CD14-positive monocyte (primary cell): ENCODE measurements at regions not wholly inside any gene's neighbourhood (a gene's known extent, or its start where the extent isn't known, plus 50 kb on each side); places are given as distances from the start of the nearest gene placed in this dataset.

Source experiments
- DNase-seq, 3 donors: peaks; one replicate each; pipeline ENCODE4 v3.0.0-alpha.2; 2011 to 2022
- H2AFZ ChIP-seq: 2 replicates; pipeline ENCODE4 v1.6.0; 2012; ENCODE audit warnings: mild to moderate bottlenecking, low read depth, low read length, inconsistent platforms; ENCODE audit not compliant: insufficient read depth, poor library complexity, severe bottlenecking
- H3K27ac ChIP-seq, 2 donors: 1 replicate in 1 of 2; 2 replicates in 1 of 2; pipeline ENCODE4 v1.5.1; 2012 to 2013; ENCODE audit warnings: low read length in 2 of 2, control low read depth in 1 of 2, inconsistent platforms in 1 of 2, low read depth in 1 of 2, mild to moderate bottlenecking in 1 of 2
- H3K27me3 ChIP-seq, 2 donors: one replicate each; pipeline versions ENCODE4 v1.6.0 to v1.6.1; 2011 to 2013; ENCODE audit warnings: low read length in 2 of 2; ENCODE audit not compliant: control insufficient read depth in 2 of 2, insufficient read depth in 2 of 2
- H3K36me3 ChIP-seq, 2 donors: replicated peaks in 1 of 2; 1 replicate in 1 of 2; 2 replicates in 1 of 2; pipeline versions ENCODE4 v1.5.1 to v1.6.1; 2012 to 2013; ENCODE audit warnings: low read length in 2 of 2, control low read depth in 1 of 2, inconsistent platforms in 1 of 2, mild to moderate bottlenecking in 1 of 2; ENCODE audit not compliant: insufficient read depth in 2 of 2, control insufficient read depth in 1 of 2
- H3K4me1 ChIP-seq, 2 donors: 1 replicate in 1 of 2; 2 replicates in 1 of 2; pipeline versions ENCODE4 v1.5.1 to v1.6.1; 2012 to 2013; ENCODE audit warnings: low read length in 2 of 2, control low read depth in 1 of 2, inconsistent platforms in 1 of 2, mild to moderate bottlenecking in 1 of 2, moderate library complexity in 1 of 2; ENCODE audit not compliant: insufficient read depth in 2 of 2, control insufficient read depth in 1 of 2
- H3K4me2 ChIP-seq: replicated peaks from 2 replicates; pipeline ENCODE3; 2012; ENCODE audit warnings: low read length, moderate library complexity, mild to moderate bottlenecking; ENCODE audit not compliant: poor library complexity, severe bottlenecking; ENCODE audit errors: extremely low read depth
- H3K4me3 ChIP-seq, 3 experiments: fragments of 200-600 bp in 1 of 3; sonication (generic) in 1 of 3; replicated peaks in 1 of 3; 1 replicate in 2 of 3; 2 replicates in 1 of 3; pipeline ENCODE4 v1.5.1; 2011 to 2013; ENCODE audit warnings: low read length in 3 of 3, mild to moderate bottlenecking in 3 of 3, control low read depth in 2 of 3, low read depth in 2 of 3, inconsistent platforms in 1 of 3, moderate library complexity in 1 of 3
- H3K79me2 ChIP-seq: 2 replicates; pipeline ENCODE4 v1.6.0; 2012; ENCODE audit warnings: mild to moderate bottlenecking, control low read depth, inconsistent platforms, low read length, moderate library complexity; ENCODE audit not compliant: insufficient read depth
- H3K9ac ChIP-seq: 2 replicates; pipeline ENCODE4 v1.6.0; 2017; ENCODE audit warnings: low read length, mild to moderate bottlenecking; ENCODE audit not compliant: insufficient read depth, poor library complexity, severe bottlenecking
- H3K9me3 ChIP-seq, 2 donors: replicated peaks in 1 of 2; 1 replicate in 1 of 2; 2 replicates in 1 of 2; pipeline versions ENCODE4 v1.5.1 to v1.6.1; 2012 to 2013; ENCODE audit warnings: low read length in 2 of 2, control low read depth in 1 of 2; ENCODE audit not compliant: control insufficient read depth in 1 of 2, insufficient read depth in 1 of 2
- H4K20me1 ChIP-seq: 2 replicates; pipeline ENCODE4 v1.6.0; 2012; ENCODE audit warnings: mild to moderate bottlenecking, low read length, control low read depth, moderate library complexity; ENCODE audit not compliant: insufficient read depth
- H3K27ac Mint-ChIP-seq, 7 donors: one replicate each; pipeline ENCODE4 v1.8.0; 2020; ENCODE audit warnings: mild to moderate bottlenecking in 7 of 7, mixed read lengths in 7 of 7, moderate library complexity in 6 of 7, inconsistent platforms in 2 of 7
- H3K27me3 Mint-ChIP-seq, 3 donors: one replicate each; pipeline ENCODE4 v1.8.0; 2021 to 2022; ENCODE audit warnings: low read depth in 3 of 3, mild to moderate bottlenecking in 3 of 3, mixed read lengths in 3 of 3, moderate library complexity in 3 of 3, inconsistent platforms in 1 of 3
- H3K36me3 Mint-ChIP-seq, 2 donors: one replicate each; pipeline ENCODE4 v1.8.0; 2020; ENCODE audit warnings: mixed read lengths in 2 of 2, inconsistent platforms in 1 of 2, mild to moderate bottlenecking in 1 of 2
- H3K4me1 Mint-ChIP-seq: one replicate; pipeline ENCODE4 v1.8.0; 2020; ENCODE audit warnings: mild to moderate bottlenecking, mixed read lengths
- H3K4me3 Mint-ChIP-seq, 2 donors: one replicate each; pipeline ENCODE4 v1.8.0; 2020; ENCODE audit warnings: mild to moderate bottlenecking in 2 of 2, mixed read lengths in 2 of 2, moderate library complexity in 1 of 2
- H3K9me3 Mint-ChIP-seq, 7 donors: one replicate each; pipeline ENCODE4 v1.8.0; 2020 to 2022; ENCODE audit warnings: mixed read lengths in 7 of 7, mild to moderate bottlenecking in 6 of 7, moderate library complexity in 6 of 7, inconsistent platforms in 2 of 7
- CTCF ChIP-seq: fragments of 200-600 bp; IDR thresholded peaks from one replicate; pipeline ENCODE4 v1.8.0; 2022; ENCODE audit warnings: antibody characterized with exemption, mild to moderate bottlenecking
- WGBS: methylation state at CpG from one replicate; pipeline ENCODE4 v1.1.5; 2013; ENCODE audit warnings: missing lambda C conversion rate; ENCODE audit not compliant: insufficient coverage; 5-methylcytosine and 5-hydroxymethylcytosine counted together
- intact Hi-C, 2 donors: fragments of 100-400 bp; cut with micrococcal nuclease; formaldehyde crosslinking; loops; one replicate each; pipeline versions ENCODE4 v1.15.0 to v1.15.1; 2023

- TF ChIP-seq CTCF = no peak
- H3K27ac Mint-ChIP-seq = no peak overlapping the region
- H2AFZ ChIP-seq = no peak overlapping the region
- no peak overlapping the region for H3K4me2 ChIP-seq
- no peak overlapping the region for H3K4me3 ChIP-seq
- H3K4me1 Mint-ChIP-seq = no peaks in the 10 kb centered on the region
- H3K27me3 ChIP-seq = no peaks in the 10 kb centered on the region
- peaks cover 0 to 2% (median 0%) of the 10 kb centered on the region in 7 donors for H3K9me3 Mint-ChIP-seq
- H3K9me3 ChIP-seq = peaks cover 3 to 6% of the 10 kb centered on the region in 2 donors
- no peak overlapping the region for H3K27ac ChIP-seq
- DNase-seq = no peak
- H3K36me3 Mint-ChIP-seq = no peaks in the 10 kb centered on the region
- 88% methylated on average over 6 of the region's 8 CpGs for WGBS
- H3K4me1 ChIP-seq = no peaks in the 10 kb centered on the region
- H3K36me3 ChIP-seq = no peaks in the 10 kb centered on the region
- no peaks in the 10 kb centered on the region for H3K79me2 ChIP-seq
- H3K4me3 Mint-ChIP-seq = no peak overlapping the region
- no peaks in the 10 kb centered on the region for H4K20me1 ChIP-seq
- no peaks in the 10 kb centered on the region for H3K27me3 Mint-ChIP-seq
- H3K9ac ChIP-seq = no peak overlapping the region
- intact Hi-C loops = no loop called here
Observed at GRCh38 chr7:119351320-119351719, 921.7 kb upstream of the KCND2 start.

- H4K20me1 ChIP-seq = no peaks in the 10 kb centered on the region
- H3K27me3 ChIP-seq = no peaks in the 10 kb centered on the region
- no peak overlapping the region for H3K4me3 ChIP-seq
- H3K27ac ChIP-seq = no peak overlapping the region
- no peak overlapping the region for H3K4me2 ChIP-seq
- H3K9me3 Mint-ChIP-seq = peaks cover 0 to 6% (median 0%) of the 10 kb centered on the region in 7 donors
- H3K9me3 ChIP-seq = peaks cover 0 to 3% of the 10 kb centered on the region in 2 donors
- no peaks in the 10 kb centered on the region for H3K4me1 ChIP-seq
- no peak for DNase-seq
- no peak overlapping the region for H3K9ac ChIP-seq
- H3K27me3 Mint-ChIP-seq = no peaks in the 10 kb centered on the region
- intact Hi-C loops = no loop called here
- no peak overlapping the region for H2AFZ ChIP-seq
- no peak for TF ChIP-seq CTCF
- H3K79me2 ChIP-seq = no peaks in the 10 kb centered on the region
- no CpG with 5 or more reads among the region's 2 CpGs for WGBS
- H3K36me3 Mint-ChIP-seq = no peaks in the 10 kb centered on the region
- no peaks in the 10 kb centered on the region for H3K36me3 ChIP-seq
- H3K4me1 Mint-ChIP-seq = no peaks in the 10 kb centered on the region
- H3K27ac Mint-ChIP-seq = no peak overlapping the region
- no peak overlapping the region for H3K4me3 Mint-ChIP-seq
Observed at GRCh38 chr7:119374436-119374835, 898.5 kb upstream of the KCND2 start.
